Motor neuron (in vitro differentiated cells): ENCODE measurements at regions not wholly inside any gene's neighbourhood (a gene's known extent, or its start where the extent isn't known, plus 50 kb on each side); places are given as distances from the start of the nearest gene placed in this dataset.

Experiments used
- ATAC-seq, 8 experiments: fragments of 200-7000 bp; cut with Tn5 transposase; replicated peaks in 6 of 8; 2 replicates each; pipeline ENCODE4 v1.8.0; 2021; ENCODE audit warnings: mild to moderate bottlenecking in 8 of 8, moderate library complexity in 8 of 8
- H3K27ac ChIP-seq, 2 donors: fragments of 250-450 bp; sonication (Bioruptor Pico); 2 replicates each; pipeline ENCODE4 v1.9.0; 2021; ENCODE audit warnings: antibody characterized with exemption in 2 of 2, mild to moderate bottlenecking in 2 of 2, moderate library complexity in 1 of 2
- H3K4me1 ChIP-seq, 2 donors: fragments of 250-450 bp; sonication (Bioruptor Pico); replicated peaks in 1 of 2; 2 replicates each; pipeline ENCODE4 v1.6.1; 2021; ENCODE audit warnings: antibody characterized with exemption in 2 of 2, mild to moderate bottlenecking in 2 of 2, moderate library complexity in 1 of 2
- H3K4me3 ChIP-seq, 5 donors: fragments of 250-450 bp; sonication (Bioruptor Pico); 2 replicates each; pipeline ENCODE4 v1.9.0; 2021; ENCODE audit warnings: antibody characterized with exemption in 5 of 5, mild to moderate bottlenecking in 5 of 5, moderate library complexity in 4 of 5
- WGBS, 10 experiments: fragments of 450-650 bp; shearing (Covaris generic); methylation state at CpG; one replicate each; pipeline ENCODE4 v1.0.0; 2022; 5-methylcytosine and 5-hydroxymethylcytosine counted together
- in situ Hi-C, 9 experiments: fragments of 400-800 bp; cut with MboI; loops; one replicate each; pipeline ENCODE4 v1.15.0; 2021; ENCODE audit warnings: low sequenced_read_pairs in 9 of 9, low pct_unique_long_range_greater_than_20kb in 2 of 9; ENCODE audit not compliant: unreplicated experiment in 9 of 9

- in situ Hi-C loops = no loop called here
- ATAC-seq = no peak
- Histone ChIP-seq H3K27ac (no peak overlapping the region), H3K4me3 (no peak overlapping the region), H3K4me1 (peaks cover 11 to 12% of the 10 kb centered on the region in 2 donors)
- 38 to 100% (median 86%) methylated on average over 1 to 4 of the region's 4 CpGs for whole genome bisulfite sequencing, 10 experiments
Observed at GRCh38 chr2:216951171-216951570, 91.3 kb upstream of the TNP1 start.

- in situ Hi-C loops = no loop called here
- no peak for ATAC-seq
- WGBS, 10 experiments = 33 to 85% (median 66%) methylated on average over 1 to 2 of the region's 2 CpGs; no CpG with 5 or more reads in 6 of the 10 experiments
- H3K4me3 ChIP-seq = no peak overlapping the region
- no peak overlapping the region for H3K27ac ChIP-seq
- peaks cover 11 to 12% of the 10 kb centered on the region in 2 donors for H3K4me1 ChIP-seq
Observed at GRCh38 chr2:216950547-216950946, 90.7 kb upstream of the TNP1 start.

- WGBS, 10 experiments = 10 to 85% (median 50%) methylated on average over 2 to 9 of the region's 12 CpGs
- in situ Hi-C loops = no loop called here
- Histone ChIP-seq H3K4me1 (peaks cover 11 to 12% of the 10 kb centered on the region in 2 donors), H3K4me3 (no peak overlapping the region), H3K27ac (no peak overlapping the region)
- ATAC-seq = peak in 4 of 8 experiments; percentile 55 to 68 (median 66)
Observed at GRCh38 chr2:216949700-216950413, 90.0 kb upstream of the TNP1 start.

- Histone ChIP-seq H3K27ac (no peak overlapping the region), H3K4me3 (no peak overlapping the region), H3K4me1 (peaks cover 11 to 12% of the 10 kb centered on the region in 2 donors)
- no peak for ATAC-seq
- in situ Hi-C loops = no loop called here
- 22 to 100% (median 84%) methylated on average over 1 to 4 of the region's 4 CpGs; no CpG with 5 or more reads in 2 of the 10 experiments for WGBS, 10 experiments
Observed at GRCh38 chr2:216947055-216947454, 87.2 kb upstream of the TNP1 start.

GRCh38 chr2:216944733-216945132 lies 84.9 kb upstream of the TNP1 start:
- in situ Hi-C loops = no loop called here
- no peak overlapping the region for H3K27ac ChIP-seq
- peaks cover 4 to 5% of the 10 kb centered on the region in 2 donors for H3K4me1 ChIP-seq
- WGBS, 10 experiments = 20 to 95% (median 80%) methylated on average over 1 to 3 of the region's 4 CpGs; no CpG with 5 or more reads in 4 of the 10 experiments
- ATAC-seq = no peak
- H3K4me3 ChIP-seq = no peak overlapping the region

GRCh38 chr2:216943109-216943508 lies 83.2 kb upstream of the TNP1 start:
- in situ Hi-C loops = no loop called here
- 10 to 100% (median 69%) methylated on average over 1 to 2 of the region's 2 CpGs; no CpG with 5 or more reads in 2 of the 10 experiments for WGBS, 10 experiments
- ATAC-seq = no peak
- Histone ChIP-seq H3K27ac (no peak overlapping the region), H3K4me1 (no peaks in the 10 kb centered on the region), H3K4me3 (no peak overlapping the region)

- no peak for ATAC-seq
- WGBS, 10 experiments = 93% methylated on average over 2 of the region's 3 CpGs; no CpG with 5 or more reads in 9 of the 10 experiments
- H3K4me3 ChIP-seq = no peak overlapping the region
- in situ Hi-C loops = no loop called here
- H3K27ac ChIP-seq = no peak overlapping the region
- H3K4me1 ChIP-seq = no peaks in the 10 kb centered on the region
Observed at GRCh38 chr2:216942465-216942864, 82.6 kb upstream of the TNP1 start.

GRCh38 chr2:216942016-216942415 lies 82.2 kb upstream of the TNP1 start:
- no peak for ATAC-seq
- Histone ChIP-seq H3K4me1 (peaks cover 2 to 3% of the 10 kb centered on the region in 2 donors), H3K4me3 (no peak overlapping the region), H3K27ac (no peak overlapping the region)
- in situ Hi-C loops = no loop called here
- 57 to 100% (median 93%) methylated on average over 1 to 3 of the region's 5 CpGs; no CpG with 5 or more reads in 2 of the 10 experiments for WGBS, 10 experiments

GRCh38 chr2:216936954-216937357 lies 77.1 kb upstream of the TNP1 start:
- 0 to 100% (median 84%) methylated on average over 1 to 5 of the region's 5 CpGs; no CpG with 5 or more reads in 5 of the 10 experiments for WGBS, 10 experiments
- ATAC-seq = peak; percentile 48 to 98 (median 93)
- in situ Hi-C loops = no loop called here

GRCh38 chr2:216934623-216935022 lies 74.8 kb upstream of the TNP1 start:
- no peak for ATAC-seq
- in situ Hi-C loops = no loop called here
- H3K4me3 ChIP-seq = no peak overlapping the region
- no peak overlapping the region for H3K27ac ChIP-seq
- peaks cover 12 to 22% of the 10 kb centered on the region in 2 donors for H3K4me1 ChIP-seq
- WGBS, 10 experiments = 60 to 100% (median 92%) methylated on average over 1 to 2 of the region's 3 CpGs; no CpG with 5 or more reads in 6 of the 10 experiments

More at GRCh38 chr2:216936954-216937357, 77.1 kb upstream of the TNP1 start:
- Histone ChIP-seq H3K4me1 (peaks cover 12 to 22% of the 10 kb centered on the region in 2 donors), H3K4me3 (no peak overlapping the region), H3K27ac (no peak overlapping the region)

GRCh38 chr2:216934151-216934550 lies 74.3 kb upstream of the TNP1 start:
- ATAC-seq = no peak
- Histone ChIP-seq H3K4me3 (no peak overlapping the region), H3K4me1 (peaks cover 12 to 22% of the 10 kb centered on the region in 2 donors), H3K27ac (no peak overlapping the region)
- in situ Hi-C loops = no loop called here
- WGBS, 10 experiments = 20 to 100% (median 70%) methylated on average over 1 to 2 of the region's 7 CpGs; no CpG with 5 or more reads in 3 of the 10 experiments

GRCh38 chr2:216932863-216933548 lies 73.1 kb upstream of the TNP1 start:
- no peak overlapping the region for H3K4me3 ChIP-seq
- no peak for ATAC-seq
- no peak overlapping the region for H3K27ac ChIP-seq
- in situ Hi-C loops = no loop called here
- WGBS, 10 experiments = 78 to 100% (median 90%) methylated on average over 1 to 11 of the region's 12 CpGs; no CpG with 5 or more reads in 2 of the 10 experiments
- H3K4me1 ChIP-seq = peaks cover 12 to 22% of the 10 kb centered on the region in 2 donors

- Histone ChIP-seq H3K4me3 (no peak overlapping the region), H3K27ac (no peak overlapping the region), H3K4me1 (peaks cover 19 to 24% of the 10 kb centered on the region in 2 donors)
- peak in 2 of 8 experiments; percentile 7 to 70 for ATAC-seq
- in situ Hi-C loops = no loop called here
- WGBS, 10 experiments = 40 to 91% (median 86%) methylated on average over 1 to 2 of the region's 2 CpGs; no CpG with 5 or more reads in 3 of the 10 experiments
Observed at GRCh38 chr2:216932113-216932862, 72.4 kb upstream of the TNP1 start.
